ENCODE measurements at regions not wholly inside any gene's neighbourhood (a gene's known extent, or its start where the extent isn't known, plus 50 kb on each side); places are given as distances from the start of the nearest gene placed in this dataset.
A peak's percentile ranks its signal among the peaks of the same experiment; 100 is the strongest.

DNA sequence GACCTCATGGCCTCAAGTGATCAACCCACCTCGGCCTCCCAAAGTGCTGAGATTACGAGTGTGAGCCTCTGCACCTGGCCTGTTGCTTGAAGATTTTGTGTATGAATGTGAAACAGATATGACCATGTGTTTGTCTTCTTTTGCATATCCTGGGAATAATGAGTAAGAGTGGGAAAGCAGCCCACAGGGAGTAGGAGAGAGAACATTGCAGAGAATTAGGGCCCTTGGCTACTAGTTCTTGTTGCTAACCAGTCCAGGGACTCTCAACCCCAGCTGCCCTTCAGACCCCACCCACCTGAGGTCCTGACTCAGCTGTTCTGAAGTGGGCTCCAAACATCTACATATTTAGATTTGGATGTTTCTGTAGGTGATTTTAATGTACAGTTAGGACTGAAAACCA, 125.5 kb downstream of the MTX3 start:
- intact Hi-C loops (cut with DNase I; ENCODE audit: low total_unique reads): loop anchor here (10.0 kb wide), 1 partner anchor 209 kb away; no protein-coding TSS in a partner anchor
- 92 to 100% methylated on average over 2 of the region's 2 CpGs for WGBS, 2 donors
- TF ChIP-seq, protein P1, sequence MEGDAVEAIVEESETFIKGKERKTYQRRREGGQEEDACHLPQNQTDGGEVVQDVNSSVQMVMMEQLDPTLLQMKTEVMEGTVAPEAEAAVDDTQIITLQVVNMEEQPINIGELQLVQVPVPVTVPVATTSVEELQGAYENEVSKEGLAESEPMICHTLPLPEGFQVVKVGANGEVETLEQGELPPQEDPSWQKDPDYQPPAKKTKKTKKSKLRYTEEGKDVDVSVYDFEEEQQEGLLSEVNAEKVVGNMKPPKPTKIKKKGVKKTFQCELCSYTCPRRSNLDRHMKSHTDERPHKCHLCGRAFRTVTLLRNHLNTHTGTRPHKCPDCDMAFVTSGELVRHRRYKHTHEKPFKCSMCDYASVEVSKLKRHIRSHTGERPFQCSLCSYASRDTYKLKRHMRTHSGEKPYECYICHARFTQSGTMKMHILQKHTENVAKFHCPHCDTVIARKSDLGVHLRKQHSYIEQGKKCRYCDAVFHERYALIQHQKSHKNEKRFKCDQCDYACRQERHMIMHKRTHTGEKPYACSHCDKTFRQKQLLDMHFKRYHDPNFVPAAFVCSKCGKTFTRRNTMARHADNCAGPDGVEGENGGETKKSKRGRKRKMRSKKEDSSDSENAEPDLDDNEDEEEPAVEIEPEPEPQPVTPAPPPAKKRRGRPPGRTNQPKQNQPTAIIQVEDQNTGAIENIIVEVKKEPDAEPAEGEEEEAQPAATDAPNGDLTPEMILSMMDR (IDR thresholded peaks at IDR 0.05): no peak
- no peak for TF ChIP-seq POLR2A (IDR thresholded peaks at IDR 0.05)
- no peak overlapping the region for H3K4me3 ChIP-seq (ENCODE audit: low read depth, poor library complexity, severe bottlenecking)
- no peak for DNase-seq (ENCODE audit: low spot score in 2 of 2)

DNA sequence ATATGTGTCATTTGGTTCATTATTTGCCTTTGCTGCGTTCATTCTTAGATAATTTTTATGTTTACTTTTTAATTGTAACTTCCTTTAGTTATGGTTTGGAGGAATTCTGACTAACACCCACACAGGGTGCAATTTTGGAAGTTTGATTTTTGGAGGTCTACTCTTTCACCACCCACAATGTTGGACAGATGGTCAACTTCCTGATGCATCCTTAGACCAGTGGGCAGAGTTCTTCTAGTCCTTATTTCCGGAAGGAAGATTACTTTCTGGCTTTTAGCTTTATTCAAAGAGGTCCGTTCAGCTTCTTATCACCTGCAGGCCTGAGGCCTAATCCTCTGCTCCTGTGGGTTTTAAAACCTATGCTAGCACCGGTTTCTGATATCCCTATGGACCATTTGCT, 126.7 kb downstream of the MTX3 start:
- no peak overlapping the region for H3K4me3 ChIP-seq (ENCODE audit: low read depth, poor library complexity, severe bottlenecking)
- no peak for TF ChIP-seq POLR2A (IDR thresholded peaks at IDR 0.05)
- TF ChIP-seq, protein P1 (IDR thresholded peaks at IDR 0.05): no peak
- WGBS, 2 donors: 49 to 76% methylated on average over 4 of the region's 4 CpGs
- DNase-seq (ENCODE audit: low spot score in 2 of 2): no peak
- intact Hi-C loops (cut with DNase I; ENCODE audit: low total_unique reads): loop anchor here (10.0 kb wide), 1 partner anchor 210 kb away; no protein-coding TSS in a partner anchor

DNA sequence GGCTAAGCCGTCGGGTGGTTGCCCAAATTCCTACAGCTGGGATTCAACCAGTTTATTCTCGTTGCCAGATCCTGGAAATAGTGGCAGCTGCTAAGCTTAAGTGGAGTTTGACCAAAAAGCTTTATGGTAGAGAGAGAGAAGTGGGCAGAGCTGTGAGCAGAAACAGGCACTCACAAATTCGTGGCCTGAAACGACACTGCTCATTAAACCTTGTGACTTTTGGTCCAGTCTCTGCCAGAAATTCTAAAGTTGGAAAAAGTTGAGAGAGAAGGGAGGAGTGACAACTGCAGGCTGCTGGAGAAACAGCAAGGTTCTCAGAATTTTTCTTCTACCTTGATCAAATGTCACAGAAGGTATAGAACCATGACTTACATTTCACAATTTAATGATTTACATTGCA, 131.5 kb downstream of the MTX3 start:
- intact Hi-C loops (cut with DNase I; ENCODE audit: low total_unique reads): no loop called here
- WGBS, 2 donors: 49 to 54% methylated on average over 5 of the region's 5 CpGs

DNA sequence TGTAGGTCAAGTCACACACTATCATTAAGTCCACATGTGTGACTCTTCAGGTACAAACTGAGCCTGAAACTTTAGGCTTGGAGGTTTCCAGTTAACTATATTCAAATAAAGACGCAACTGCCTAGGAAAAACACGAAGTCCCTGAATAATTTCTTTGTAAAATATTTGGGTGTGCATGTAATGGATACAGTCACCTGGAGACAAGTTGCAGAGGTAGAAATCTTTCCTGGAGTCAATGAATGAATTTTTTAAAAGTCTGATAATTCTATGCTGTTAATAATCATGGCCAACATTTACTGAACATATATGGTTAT, 132.7 kb downstream of the MTX3 start:
- intact Hi-C loops (cut with DNase I; ENCODE audit: low total_unique reads): no loop called here

More for the DNA sequence above, 131.5 kb downstream of the MTX3 start:
- no peak overlapping the region for H3K4me3 ChIP-seq (ENCODE audit: low read depth, poor library complexity, severe bottlenecking)
- no peak for TF ChIP-seq POLR2A (IDR thresholded peaks at IDR 0.05)
- TF ChIP-seq, protein P1 (IDR thresholded peaks at IDR 0.05): no peak
- no peak for DNase-seq (ENCODE audit: low spot score in 2 of 2)

DNA sequence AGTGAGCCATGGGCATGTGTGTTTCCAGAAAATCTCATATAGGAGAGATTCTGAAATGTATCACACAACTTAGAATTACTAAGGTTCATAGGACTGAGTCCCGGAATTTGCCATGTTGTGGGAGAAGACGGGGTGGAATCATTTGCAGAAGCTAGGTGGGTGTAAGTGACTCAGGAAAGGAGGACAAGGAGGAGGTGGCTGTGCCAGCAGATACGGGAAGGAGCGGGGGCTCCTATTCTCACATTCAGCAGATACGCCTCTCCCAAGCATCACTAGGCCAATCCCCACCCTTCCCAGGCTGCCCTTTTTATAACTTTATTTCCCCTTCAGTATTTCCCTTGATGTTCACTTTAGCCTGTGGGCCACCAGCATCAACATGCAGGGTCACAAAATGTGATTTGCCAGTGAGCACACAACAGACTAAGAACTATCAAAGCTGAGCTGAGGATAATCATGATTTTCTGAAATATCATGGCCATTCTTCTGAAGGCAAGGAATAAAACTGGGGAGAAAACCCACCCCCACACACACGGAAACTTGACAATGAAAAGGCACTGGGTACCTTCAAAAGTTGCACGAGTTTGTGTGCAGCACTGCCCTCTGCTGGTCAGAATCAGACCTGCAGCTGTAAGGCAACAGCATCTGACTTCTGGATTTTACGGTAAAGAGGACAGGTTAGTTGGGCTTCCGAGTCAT, 133.2 kb downstream of the MTX3 start:
- no peak overlapping the region for H3K4me3 ChIP-seq (ENCODE audit: low read depth, poor library complexity, severe bottlenecking)
- intact Hi-C loops (cut with DNase I; ENCODE audit: low total_unique reads): no loop called here
- 41 to 44% methylated on average over 9 of the region's 9 CpGs for WGBS, 2 donors
- DNase-seq (ENCODE audit: low spot score in 2 of 2): peak; percentile 61 to 93
- TF ChIP-seq POLR2A (IDR thresholded peaks at IDR 0.05): no peak
- TF ChIP-seq, protein P1 (IDR thresholded peaks at IDR 0.05): peak in 1 of 3 donors; percentile 85

More for the DNA sequence above, 132.7 kb downstream of the MTX3 start:
- no peak overlapping the region for H3K4me3 ChIP-seq (ENCODE audit: low read depth, poor library complexity, severe bottlenecking)
- 83 to 84% methylated on average over 2 of the region's 2 CpGs for WGBS, 2 donors
- TF ChIP-seq POLR2A (IDR thresholded peaks at IDR 0.05): no peak
- TF ChIP-seq, protein P1 (IDR thresholded peaks at IDR 0.05): no peak
- DNase-seq (ENCODE audit: low spot score in 2 of 2): no peak
